ENCODE measurements at regions not wholly inside any gene's neighbourhood (a gene's known extent, or its start where the extent isn't known, plus 50 kb on each side); places are given as distances from the start of the nearest gene placed in this dataset.

DNA sequence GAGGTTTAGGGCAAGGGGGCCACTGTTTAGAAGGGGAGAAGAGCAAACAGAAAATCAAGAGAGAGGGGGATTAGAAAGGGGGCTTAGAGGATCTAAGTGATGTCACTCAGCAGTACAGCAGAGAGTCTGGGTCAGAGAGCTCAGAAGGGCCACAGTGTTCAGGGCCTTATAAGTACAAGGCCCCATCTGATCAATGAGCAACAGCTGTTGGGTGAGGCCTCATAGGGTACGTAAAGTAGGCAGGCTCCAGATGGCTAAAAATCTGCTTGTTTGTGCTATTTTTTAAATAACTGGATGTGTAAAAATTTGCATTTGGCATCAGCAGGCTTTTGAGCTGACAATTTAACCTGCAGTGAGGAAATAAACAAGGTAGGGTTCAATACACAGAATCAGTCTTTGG, 149.8 kb downstream of the SH3BGRL2 start:
- DNase-seq (ENCODE audit: low read depth, low spot score) = no peak
- TF ChIP-seq FOS (IDR thresholded peaks at IDR 0.05; ENCODE audit: borderline replicate concordance, insufficient read depth, low read length) (no peak), GATA2 (IDR thresholded peaks at IDR 0.05; ENCODE audit: insufficient read depth, insufficient read length, low read depth, low read length) (no peak), EZH2 (IDR thresholded peaks at IDR 0.05; ENCODE audit: borderline replicate concordance, low read depth, low read length, severe bottlenecking) (no peak), MYC (IDR thresholded peaks at IDR 0.05; ENCODE audit: low read depth, low read length) (no peak), CTCF (IDR thresholded peaks at IDR 0.05; ENCODE audit: extremely low read depth in 1 of 2, insufficient read depth in 1 of 2, low read depth in 1 of 2, low read length in 2 of 2) (no peak), MAX (IDR thresholded peaks at IDR 0.05; ENCODE audit: insufficient read depth, insufficient read length) (no peak), POLR2AphosphoS5 (IDR thresholded peaks at IDR 0.05; ENCODE audit: insufficient read depth, low read depth, low read length) (no peak), POLR2A (IDR thresholded peaks at IDR 0.05; ENCODE audit: low read depth, low read length) (no peak), JUN (IDR thresholded peaks at IDR 0.05; ENCODE audit: borderline replicate concordance, insufficient read depth, insufficient read length, low read depth) (no peak)
- intact Hi-C loops (cut with micrococcal nuclease) = no loop called here
- Histone ChIP-seq H3K27me3 (ENCODE audit: control insufficient read depth in 2 of 2, insufficient read depth in 2 of 2, low read length in 2 of 2) (peaks cover 0 to 4% of the 10 kb centered on the region in 2 experiments), H3K9me3 (replicated peaks; ENCODE audit: control insufficient read depth, insufficient read depth, low read length) (no peaks in the 10 kb centered on the region), H3K27ac (ENCODE audit: insufficient read depth, low read depth, low read length) (no peak overlapping the region), H2AFZ (ENCODE audit: low read depth, low read length) (no peak overlapping the region), H3K79me2 (ENCODE audit: control insufficient read depth, insufficient read depth, low read length) (no peaks in the 10 kb centered on the region), H4K20me1 (replicated peaks; ENCODE audit: control insufficient read depth, extremely low read depth, insufficient read depth, low read length) (no peaks in the 10 kb centered on the region), H3K4me3 (replicated peaks in 1 of 3; ENCODE audit: insufficient read depth in 1 of 3, low read depth in 1 of 3, low read length in 3 of 3) (no peak overlapping the region), H3K4me1 (ENCODE audit: control insufficient read depth, extremely low read depth, insufficient read depth, low read length) (no peaks in the 10 kb centered on the region), H3K36me3 (ENCODE audit: control insufficient read depth in 2 of 2, extremely low read depth in 1 of 2, insufficient read depth in 2 of 2, low read length in 2 of 2) (no peaks in the 10 kb centered on the region), H3K9ac (replicated peaks; ENCODE audit: extremely low read depth, insufficient read depth, low read length) (no peak overlapping the region), H3K9me1 (replicated peaks; ENCODE audit: control insufficient read depth, extremely low read depth, insufficient read depth, low read length) (no peaks in the 10 kb centered on the region), H3K4me2 (ENCODE audit: insufficient read depth, low read length) (no peak overlapping the region)
- no peak for FAIRE-seq
- no TSS peak for BruUV-seq (replicated peaks)
- dilution Hi-C loops (cut with MboI; ENCODE audit: extremely low pct_ligation_motif_present, low sequenced_read_pairs) = no loop called here
- ChIA-PET POLR2A (no interaction called here), CTCF (interaction anchor here (1.2 to 2.2 kb wide), 2 partner anchors 9 to 87 kb away, joined by 3 to 7 read pairs; no protein-coding TSS in a partner anchor)

Data from endothelial cell of umbilical vein (primary cell).